Lower lobe of right lung (tissue), 2 donors: ENCODE measurements at regions not wholly inside any gene's neighbourhood (a gene's known extent, or its start where the extent isn't known, plus 50 kb on each side); places are given as distances from the start of the nearest gene placed in this dataset.

Experiments used
- ATAC-seq, 2 donors: fragments of 200-7000 bp; cut with Tn5 transposase; one replicate each; pipeline ENCODE4 v1.9.1; 2020 to 2022; ENCODE audit warnings: mild to moderate bottlenecking in 2 of 2, moderate library complexity in 2 of 2
- DNase-seq: peaks from one replicate; pipeline ENCODE4 v3.0.0-alpha.2; 2020
- H3K27ac ChIP-seq: fragments of 200-600 bp; one replicate; pipeline ENCODE4 v1.8.0; 2022
- H3K27me3 ChIP-seq: fragments of 200-600 bp; one replicate; pipeline ENCODE4 v1.8.0; 2022; ENCODE audit warnings: low read depth
- H3K36me3 ChIP-seq: fragments of 200-600 bp; one replicate; pipeline ENCODE4 v1.8.0; 2022; ENCODE audit warnings: mild to moderate bottlenecking
- H3K4me1 ChIP-seq: fragments of 200-600 bp; one replicate; pipeline ENCODE4 v1.8.0; 2022
- H3K4me3 ChIP-seq: fragments of 200-600 bp; one replicate; pipeline ENCODE4 v1.8.0; 2022; ENCODE audit warnings: mild to moderate bottlenecking
- H3K9me3 ChIP-seq: fragments of 200-600 bp; one replicate; pipeline ENCODE4 v1.8.0; 2022
- CTCF ChIP-seq: fragments of 200-600 bp; IDR thresholded peaks from one replicate; pipeline ENCODE4 v1.8.0; 2022; ENCODE audit warnings: antibody characterized with exemption, mild to moderate bottlenecking
- intact Hi-C: fragments of 100-400 bp; cut with DNase I; formaldehyde crosslinking; loops from one replicate; pipeline ENCODE4 v1.11.0; 2022
- donor health status: DM: no; HTN: yes; CAD: no; lungs with severe emphysema.

- Histone ChIP-seq H3K4me1 (no peaks in the 10 kb centered on the region), H3K36me3 (no peaks in the 10 kb centered on the region), H3K27ac (no peak overlapping the region), H3K4me3 (no peak overlapping the region), H3K9me3 (no peaks in the 10 kb centered on the region), H3K27me3 (no peaks in the 10 kb centered on the region)
- ATAC-seq (no peak), DNase-seq (no peak)
- intact Hi-C loops: no loop called here
- no peak for TF ChIP-seq CTCF
Observed at GRCh38 chr13:72315312-72315711, 412.1 kb downstream of the MZT1 start.

- no peaks in the 10 kb centered on the region for H3K27me3 ChIP-seq
- no peaks in the 10 kb centered on the region for H3K36me3 ChIP-seq
- TF ChIP-seq CTCF: no peak
- no peaks in the 10 kb centered on the region for H3K4me1 ChIP-seq
- DNase-seq (no peak), ATAC-seq (no peak)
- no peak overlapping the region for H3K4me3 ChIP-seq
- no peak overlapping the region for H3K27ac ChIP-seq
- H3K9me3 ChIP-seq: no peaks in the 10 kb centered on the region
- intact Hi-C loops: no loop called here
Observed at GRCh38 chr13:72314210-72314609, 413.2 kb downstream of the MZT1 start.

GRCh38 chr13:72313546-72313945, 413.9 kb downstream of the MZT1 start:
- DNase-seq (no peak), ATAC-seq (peak in 1 of 2 donors; percentile 15)
- Histone ChIP-seq H3K4me1 (no peaks in the 10 kb centered on the region), H3K36me3 (no peaks in the 10 kb centered on the region), H3K4me3 (no peak overlapping the region), H3K27ac (no peak overlapping the region), H3K27me3 (no peaks in the 10 kb centered on the region), H3K9me3 (no peaks in the 10 kb centered on the region)
- no peak for TF ChIP-seq CTCF
- intact Hi-C loops: no loop called here

DNA sequence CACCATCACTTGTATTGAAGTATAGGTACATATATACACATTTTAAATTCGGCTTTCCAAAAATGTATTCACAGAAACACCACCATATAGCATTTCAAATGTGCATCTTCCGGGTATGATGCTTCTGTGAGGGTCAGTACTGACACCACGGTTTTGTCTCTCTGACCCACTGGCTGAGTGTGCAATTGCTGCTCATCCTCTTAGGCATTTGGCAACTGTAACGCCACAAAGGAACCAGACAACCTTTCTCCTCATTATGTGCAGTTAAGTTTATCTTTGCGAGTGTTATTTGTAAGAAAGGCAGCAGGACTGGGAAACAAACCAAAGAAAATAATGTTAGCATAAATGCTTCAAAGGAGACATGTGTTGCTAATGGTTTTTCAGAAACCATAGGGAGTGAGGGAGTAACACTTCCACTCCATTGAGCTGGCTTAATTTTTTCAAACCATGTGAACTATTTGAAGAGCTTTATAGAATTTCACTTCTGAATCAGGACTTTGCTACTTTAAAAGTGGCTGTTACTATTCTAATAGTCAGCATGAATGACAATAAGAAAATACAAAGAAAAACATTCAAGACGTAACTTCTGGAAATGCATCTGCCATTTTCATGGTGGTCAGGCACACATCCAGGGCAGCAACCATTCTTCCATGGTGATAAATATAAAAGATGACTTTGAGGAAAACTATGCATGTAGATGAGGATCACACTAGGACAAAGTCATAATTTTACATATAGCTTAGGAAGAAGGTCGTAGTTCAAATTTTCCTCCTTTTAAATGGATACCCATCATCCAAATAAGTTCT, 423.3 kb downstream of the MZT1 start:
- no peak overlapping the region for H3K4me3 ChIP-seq
- H3K36me3 ChIP-seq: no peaks in the 10 kb centered on the region
- no peaks in the 10 kb centered on the region for H3K9me3 ChIP-seq
- H3K27me3 ChIP-seq: no peaks in the 10 kb centered on the region
- TF ChIP-seq CTCF: no peak
- intact Hi-C loops: no loop called here
- H3K4me1 ChIP-seq: no peaks in the 10 kb centered on the region
- no peak for ATAC-seq
- DNase-seq: no peak
- no peak overlapping the region for H3K27ac ChIP-seq

DNA sequence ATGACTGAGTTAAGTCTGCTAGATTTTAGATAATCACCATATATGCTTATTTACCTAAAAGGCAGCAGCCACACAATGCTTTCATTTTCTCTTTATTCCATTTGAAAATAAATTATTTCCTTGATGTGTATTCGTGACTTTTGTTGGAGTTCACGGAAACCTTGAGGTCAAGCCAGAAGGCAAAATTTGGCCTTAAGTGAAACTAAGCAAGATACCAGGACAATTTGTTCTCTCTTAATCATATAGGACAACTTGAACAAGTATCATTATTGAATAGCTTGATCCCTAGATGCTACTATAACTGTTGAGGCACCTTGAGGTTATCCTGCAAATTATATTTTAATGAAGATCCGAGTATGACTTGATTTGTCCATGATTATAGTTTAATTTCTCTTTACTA, 429.2 kb upstream of the DACH1 start:
- no peak for TF ChIP-seq CTCF
- no peak overlapping the region for H3K27ac ChIP-seq
- no peak for DNase-seq
- no peaks in the 10 kb centered on the region for H3K36me3 ChIP-seq
- intact Hi-C loops: no loop called here
- no peak overlapping the region for H3K4me3 ChIP-seq
- no peak for ATAC-seq
- no peaks in the 10 kb centered on the region for H3K4me1 ChIP-seq
- H3K9me3 ChIP-seq: no peaks in the 10 kb centered on the region
- H3K27me3 ChIP-seq: no peaks in the 10 kb centered on the region
